ENCODE measurements at regions not wholly inside any gene's neighbourhood (a gene's known extent, or its start where the extent isn't known, plus 50 kb on each side); places are given as distances from the start of the nearest gene placed in this dataset.

DNA sequence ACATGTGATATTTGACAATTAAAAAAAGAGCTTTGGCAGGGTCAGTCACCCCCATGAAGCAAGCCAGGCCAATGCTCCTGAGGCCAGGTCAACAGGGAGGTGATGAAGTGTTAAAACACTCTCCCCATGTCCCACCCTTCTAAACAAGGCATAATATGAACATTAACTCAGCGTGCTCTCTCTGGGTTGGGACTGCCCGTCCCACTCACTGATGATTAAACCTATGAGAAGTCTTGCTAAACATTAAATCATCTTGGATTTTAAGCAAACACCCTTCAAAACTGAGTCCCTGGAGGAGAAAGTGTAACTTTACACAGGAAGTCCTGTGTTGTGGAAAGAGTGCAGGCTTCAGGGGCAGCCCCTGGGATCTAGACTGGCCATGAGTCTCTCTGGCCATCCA is 558.5 kb downstream of the CD83 start (continued):
- TF ChIP-seq, protein P1, sequence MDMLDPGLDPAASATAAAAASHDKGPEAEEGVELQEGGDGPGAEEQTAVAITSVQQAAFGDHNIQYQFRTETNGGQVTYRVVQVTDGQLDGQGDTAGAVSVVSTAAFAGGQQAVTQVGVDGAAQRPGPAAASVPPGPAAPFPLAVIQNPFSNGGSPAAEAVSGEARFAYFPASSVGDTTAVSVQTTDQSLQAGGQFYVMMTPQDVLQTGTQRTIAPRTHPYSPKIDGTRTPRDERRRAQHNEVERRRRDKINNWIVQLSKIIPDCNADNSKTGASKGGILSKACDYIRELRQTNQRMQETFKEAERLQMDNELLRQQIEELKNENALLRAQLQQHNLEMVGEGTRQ (IDR thresholded peaks at IDR 0.05; ENCODE audit: borderline replicate concordance, low read depth, low read length), result no peak
- no peak for TF ChIP-seq SIN3A (IDR thresholded peaks at IDR 0.05; ENCODE audit: borderline replicate concordance, low read depth, low read length)
- TF ChIP-seq, protein P2, sequence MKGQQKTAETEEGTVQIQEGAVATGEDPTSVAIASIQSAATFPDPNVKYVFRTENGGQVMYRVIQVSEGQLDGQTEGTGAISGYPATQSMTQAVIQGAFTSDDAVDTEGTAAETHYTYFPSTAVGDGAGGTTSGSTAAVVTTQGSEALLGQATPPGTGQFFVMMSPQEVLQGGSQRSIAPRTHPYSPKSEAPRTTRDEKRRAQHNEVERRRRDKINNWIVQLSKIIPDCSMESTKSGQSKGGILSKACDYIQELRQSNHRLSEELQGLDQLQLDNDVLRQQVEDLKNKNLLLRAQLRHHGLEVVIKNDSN (IDR thresholded peaks at IDR 0.05; ENCODE audit: borderline replicate concordance, low read depth), result no peak

DNA sequence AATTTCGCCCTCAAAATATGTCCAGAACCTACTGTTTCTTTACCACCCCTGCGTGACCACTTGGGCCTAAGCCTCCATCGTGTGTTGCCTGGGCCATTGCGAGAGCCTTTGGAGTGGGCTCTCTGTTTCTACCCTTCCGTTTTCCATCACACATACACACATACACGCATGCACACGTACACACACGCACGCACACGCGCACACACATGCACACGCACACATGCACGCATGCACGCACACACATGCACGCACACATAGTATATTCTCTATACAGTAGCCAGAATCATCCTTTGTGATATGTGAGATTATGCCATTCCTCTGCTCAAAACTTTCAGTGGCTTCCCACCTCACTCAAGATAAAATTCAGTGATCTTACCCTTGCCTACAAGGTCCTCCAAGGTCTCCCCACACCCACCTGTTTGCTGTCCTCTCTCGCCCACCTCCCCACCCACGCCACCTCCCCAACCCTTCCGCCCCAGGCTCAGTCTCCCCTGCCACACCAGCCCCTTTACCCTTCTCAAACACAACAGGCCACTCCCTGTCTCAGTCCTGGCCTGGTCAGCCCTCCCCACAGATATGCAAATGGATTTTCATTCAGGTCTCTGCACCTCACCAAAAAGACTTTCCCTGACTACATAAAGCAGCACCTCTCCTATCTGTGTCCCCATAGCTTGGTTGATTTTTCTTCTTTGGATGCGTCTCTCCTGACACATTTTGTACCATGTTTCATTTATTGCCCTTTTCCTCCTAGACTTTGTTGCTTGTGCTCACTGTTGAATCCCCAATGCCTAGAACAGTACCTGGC is 559.6 kb downstream of the CD83 start:
- no peaks in the 10 kb centered on the region for H4K20me1 ChIP-seq (ENCODE audit: insufficient read depth)
- H3K27me3 ChIP-seq (ENCODE audit: insufficient read depth), result no peaks in the 10 kb centered on the region
- no peak overlapping the region for H3K4me3 ChIP-seq (ENCODE audit: low read depth in 2 of 2, low read length in 1 of 2)
- DNase-seq, result no peak
- no peak overlapping the region for H3K27ac ChIP-seq (ENCODE audit: low read depth in 2 of 2, low read length in 1 of 2)
- CTCF ChIA-PET, result no interaction called here
- H3K79me2 ChIP-seq (ENCODE audit: insufficient read depth), result no peaks in the 10 kb centered on the region
- 77% methylated on average over 19 of the region's 19 CpGs for WGBS (ENCODE audit: low lambda C conversion rate)
- no peaks in the 10 kb centered on the region for H3F3A ChIP-seq (replicated peaks; ENCODE audit: insufficient read depth)
- H3K4me1 ChIP-seq (ENCODE audit: control insufficient read depth in 1 of 2, insufficient read depth in 2 of 2, low read depth in 1 of 2, low read length in 1 of 2), result no peaks in the 10 kb centered on the region; a peak in 1 of 4 replicates
- H3K9me2 ChIP-seq, result no peaks in the 10 kb centered on the region
- no peaks in the 10 kb centered on the region for H3K9me3 ChIP-seq
- POLR2A ChIA-PET, result no interaction called here
- no peak overlapping the region for H3K9ac ChIP-seq
- no peaks in the 10 kb centered on the region for H3K36me3 ChIP-seq (replicated peaks in 1 of 2; ENCODE audit: control insufficient read depth in 1 of 2, insufficient read depth in 2 of 2, low read length in 1 of 2)
- no peak overlapping the region for H3K4me2 ChIP-seq
- H2AFZ ChIP-seq (ENCODE audit: low read depth), result no peak overlapping the region
- TF ChIP-seq NRF1 (IDR thresholded peaks at IDR 0.05; ENCODE audit: low read depth, low read length) (no peak), RFX5 (IDR thresholded peaks at IDR 0.05; ENCODE audit: low read length) (no peak), GABPA (IDR thresholded peaks at IDR 0.05; ENCODE audit: low read depth) (no peak), POLR2AphosphoS5 (IDR thresholded peaks at IDR 0.05; ENCODE audit: low read depth, low read length) (no peak), TEAD4 (IDR thresholded peaks at IDR 0.05; ENCODE audit: borderline replicate concordance, insufficient read depth) (no peak), FOSL2 (IDR thresholded peaks at IDR 0.05; ENCODE audit: borderline replicate concordance, low read depth) (no peak), RXRA (IDR thresholded peaks at IDR 0.05; ENCODE audit: borderline replicate concordance, low read depth) (no peak), GATA2 (CRISPR knock-in tag; IDR thresholded peaks at IDR 0.05) (no peak), RAD21 (IDR thresholded peaks at IDR 0.05; ENCODE audit: low read length) (no peak), JUND (IDR thresholded peaks at IDR 0.05) (no peak), NFIC (IDR thresholded peaks at IDR 0.05; ENCODE audit: borderline replicate concordance) (no peak), FOXJ3 (CRISPR knock-in tag; IDR thresholded peaks at IDR 0.05) (no peak), FOXM1 (IDR thresholded peaks at IDR 0.05; ENCODE audit: low read depth) (no peak)
- TF ChIP-seq, protein P1 (IDR thresholded peaks at IDR 0.05; ENCODE audit: borderline replicate concordance, low read depth, low read length), result no peak
- TF ChIP-seq, protein P3, sequence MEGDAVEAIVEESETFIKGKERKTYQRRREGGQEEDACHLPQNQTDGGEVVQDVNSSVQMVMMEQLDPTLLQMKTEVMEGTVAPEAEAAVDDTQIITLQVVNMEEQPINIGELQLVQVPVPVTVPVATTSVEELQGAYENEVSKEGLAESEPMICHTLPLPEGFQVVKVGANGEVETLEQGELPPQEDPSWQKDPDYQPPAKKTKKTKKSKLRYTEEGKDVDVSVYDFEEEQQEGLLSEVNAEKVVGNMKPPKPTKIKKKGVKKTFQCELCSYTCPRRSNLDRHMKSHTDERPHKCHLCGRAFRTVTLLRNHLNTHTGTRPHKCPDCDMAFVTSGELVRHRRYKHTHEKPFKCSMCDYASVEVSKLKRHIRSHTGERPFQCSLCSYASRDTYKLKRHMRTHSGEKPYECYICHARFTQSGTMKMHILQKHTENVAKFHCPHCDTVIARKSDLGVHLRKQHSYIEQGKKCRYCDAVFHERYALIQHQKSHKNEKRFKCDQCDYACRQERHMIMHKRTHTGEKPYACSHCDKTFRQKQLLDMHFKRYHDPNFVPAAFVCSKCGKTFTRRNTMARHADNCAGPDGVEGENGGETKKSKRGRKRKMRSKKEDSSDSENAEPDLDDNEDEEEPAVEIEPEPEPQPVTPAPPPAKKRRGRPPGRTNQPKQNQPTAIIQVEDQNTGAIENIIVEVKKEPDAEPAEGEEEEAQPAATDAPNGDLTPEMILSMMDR (IDR thresholded peaks at IDR 0.05), result no peak
- TF ChIP-seq, protein P4, sequence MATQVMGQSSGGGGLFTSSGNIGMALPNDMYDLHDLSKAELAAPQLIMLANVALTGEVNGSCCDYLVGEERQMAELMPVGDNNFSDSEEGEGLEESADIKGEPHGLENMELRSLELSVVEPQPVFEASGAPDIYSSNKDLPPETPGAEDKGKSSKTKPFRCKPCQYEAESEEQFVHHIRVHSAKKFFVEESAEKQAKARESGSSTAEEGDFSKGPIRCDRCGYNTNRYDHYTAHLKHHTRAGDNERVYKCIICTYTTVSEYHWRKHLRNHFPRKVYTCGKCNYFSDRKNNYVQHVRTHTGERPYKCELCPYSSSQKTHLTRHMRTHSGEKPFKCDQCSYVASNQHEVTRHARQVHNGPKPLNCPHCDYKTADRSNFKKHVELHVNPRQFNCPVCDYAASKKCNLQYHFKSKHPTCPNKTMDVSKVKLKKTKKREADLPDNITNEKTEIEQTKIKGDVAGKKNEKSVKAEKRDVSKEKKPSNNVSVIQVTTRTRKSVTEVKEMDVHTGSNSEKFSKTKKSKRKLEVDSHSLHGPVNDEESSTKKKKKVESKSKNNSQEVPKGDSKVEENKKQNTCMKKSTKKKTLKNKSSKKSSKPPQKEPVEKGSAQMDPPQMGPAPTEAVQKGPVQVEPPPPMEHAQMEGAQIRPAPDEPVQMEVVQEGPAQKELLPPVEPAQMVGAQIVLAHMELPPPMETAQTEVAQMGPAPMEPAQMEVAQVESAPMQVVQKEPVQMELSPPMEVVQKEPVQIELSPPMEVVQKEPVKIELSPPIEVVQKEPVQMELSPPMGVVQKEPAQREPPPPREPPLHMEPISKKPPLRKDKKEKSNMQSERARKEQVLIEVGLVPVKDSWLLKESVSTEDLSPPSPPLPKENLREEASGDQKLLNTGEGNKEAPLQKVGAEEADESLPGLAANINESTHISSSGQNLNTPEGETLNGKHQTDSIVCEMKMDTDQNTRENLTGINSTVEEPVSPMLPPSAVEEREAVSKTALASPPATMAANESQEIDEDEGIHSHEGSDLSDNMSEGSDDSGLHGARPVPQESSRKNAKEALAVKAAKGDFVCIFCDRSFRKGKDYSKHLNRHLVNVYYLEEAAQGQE (IDR thresholded peaks at IDR 0.05; ENCODE audit: low read depth, low read length), result no peak
- TF ChIP-seq, protein P5, sequence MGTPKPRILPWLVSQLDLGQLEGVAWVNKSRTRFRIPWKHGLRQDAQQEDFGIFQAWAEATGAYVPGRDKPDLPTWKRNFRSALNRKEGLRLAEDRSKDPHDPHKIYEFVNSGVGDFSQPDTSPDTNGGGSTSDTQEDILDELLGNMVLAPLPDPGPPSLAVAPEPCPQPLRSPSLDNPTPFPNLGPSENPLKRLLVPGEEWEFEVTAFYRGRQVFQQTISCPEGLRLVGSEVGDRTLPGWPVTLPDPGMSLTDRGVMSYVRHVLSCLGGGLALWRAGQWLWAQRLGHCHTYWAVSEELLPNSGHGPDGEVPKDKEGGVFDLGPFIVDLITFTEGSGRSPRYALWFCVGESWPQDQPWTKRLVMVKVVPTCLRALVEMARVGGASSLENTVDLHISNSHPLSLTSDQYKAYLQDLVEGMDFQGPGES (IDR thresholded peaks at IDR 0.05; ENCODE audit: low read depth, low read length), result no peak
- TF ChIP-seq, protein P2 (IDR thresholded peaks at IDR 0.05; ENCODE audit: borderline replicate concordance, low read depth), result no peak
- TF ChIP-seq, protein P6, sequence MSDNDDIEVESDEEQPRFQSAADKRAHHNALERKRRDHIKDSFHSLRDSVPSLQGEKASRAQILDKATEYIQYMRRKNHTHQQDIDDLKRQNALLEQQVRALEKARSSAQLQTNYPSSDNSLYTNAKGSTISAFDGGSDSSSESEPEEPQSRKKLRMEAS (IDR thresholded peaks at IDR 0.05; ENCODE audit: low read depth), result no peak

All from SK-N-SH (cell line).